K562 (cell line): ENCODE measurements at regions not wholly inside any gene's neighbourhood (a gene's known extent, or its start where the extent isn't known, plus 50 kb on each side); places are given as distances from the start of the nearest gene placed in this dataset.

Experiments used
- ATAC-seq: fragments of 200-7000 bp; cut with Tn5 transposase; 3 replicates; pipeline ENCODE4 v1.9.1; 2020; ENCODE audit warnings: moderate library complexity
- BruUV-seq: library from RNA; stranded (reverse); fragments of 400-500 nt; replicated peaks from 2 replicates; lab custom pipeline; 2021; lab: Mats Ljungman, UMichigan
- CTCF ChIA-PET: fragments of 300-600 bp; formaldehyde crosslinking; extraction: SDS; loops from one replicate; lab custom pipeline; 2021; ENCODE audit warnings: low intra/inter-chr PET ratio; lab: Yijun Ruan, JAX
- POLR2A ChIA-PET: fragments of 300-600, 350-650 bp; sonication (Branson Sonifier 250); formaldehyde crosslinking; extraction: SDS; loops from one replicate; lab custom pipeline; 2021; ENCODE audit warnings: antibody characterized with exemption, inconsistent platforms; lab: Yijun Ruan, JAX
- DNase-seq, 4 experiments: peaks; one replicate each; pipeline versions ENCODE4 v3.0.0 to v3.0.0-alpha.2; 2011 to 2018; ENCODE audit warnings: low spot score in 3 of 4, mixed read lengths in 3 of 4; ENCODE audit errors: extremely low read depth in 1 of 4
- FAIRE-seq: peaks from 2 replicates; lab custom pipeline; 2011; peaks lifted over from hg19 to GRCh38; lab: Jason Lieb, UNC
- H2AFZ ChIP-seq: 2 replicates; pipeline ENCODE4 v1.6.0; 2011; ENCODE audit warnings: low read depth, low read length, control low read depth, inconsistent platforms
- H3K27ac ChIP-seq: fragments of 200-600 bp; 3 replicates; pipeline ENCODE4 v1.8.0; 2011; ENCODE audit warnings: low read depth, mild to moderate bottlenecking, control low read depth, inconsistent platforms, low read length, moderate library complexity, mixed read lengths; ENCODE audit errors: extremely low read depth
- H3K27me3 ChIP-seq, 2 experiments: fragments of 300-600 bp in 1 of 2; 2 replicates in 1 of 2; 3 replicates in 1 of 2; pipeline versions ENCODE4 v1.6.0 to v1.8.0; 2011; ENCODE audit warnings: inconsistent platforms in 2 of 2, low read length in 2 of 2, mild to moderate bottlenecking in 1 of 2, mixed read lengths in 1 of 2, moderate library complexity in 1 of 2; ENCODE audit not compliant: control insufficient read depth in 2 of 2, insufficient read depth in 2 of 2
- H3K36me3 ChIP-seq: fragments of 300-600 bp; 3 replicates; pipeline ENCODE4 v1.8.0; 2011; ENCODE audit warnings: mild to moderate bottlenecking, low read length, inconsistent platforms; ENCODE audit not compliant: control insufficient read depth, insufficient read depth
- H3K4me1 ChIP-seq, 2 experiments: fragments of 200-600 bp in 1 of 2; replicated peaks in 1 of 2; 2 replicates in 1 of 2; 3 replicates in 1 of 2; pipeline versions ENCODE4 v1.5.1 to v1.8.0; 2011; ENCODE audit warnings: inconsistent platforms in 2 of 2, low read length in 2 of 2, mild to moderate bottlenecking in 1 of 2, mixed read lengths in 1 of 2, moderate library complexity in 1 of 2; ENCODE audit not compliant: control insufficient read depth in 2 of 2, insufficient read depth in 2 of 2
- H3K4me2 ChIP-seq: 2 replicates; pipeline ENCODE4 v1.6.1; 2011; ENCODE audit warnings: low read length, control low read depth, inconsistent platforms, mixed read lengths; ENCODE audit not compliant: insufficient read depth
- H3K4me3 ChIP-seq: fragments of 200-600 bp; sonication (generic), shearing (Covaris generic); 2 replicates; pipeline ENCODE4 v1.5.1; 2016; ENCODE audit warnings: control low read depth, inconsistent platforms
- H3K79me2 ChIP-seq: fragments of 200-600 bp; 3 replicates; pipeline ENCODE4 v1.8.0; 2011; ENCODE audit warnings: low read length, inconsistent platforms; ENCODE audit not compliant: control insufficient read depth, insufficient read depth
- H3K9ac ChIP-seq, 2 experiments: 2 replicates each; pipeline versions ENCODE4 v1.6.0 to v1.6.1; 2011; ENCODE audit warnings: low read depth in 2 of 2, low read length in 2 of 2, control low read depth in 1 of 2, inconsistent platforms in 1 of 2, mild to moderate bottlenecking in 1 of 2, mixed read lengths in 1 of 2; ENCODE audit not compliant: insufficient read depth in 1 of 2
- H3K9me1 ChIP-seq: one replicate; pipeline ENCODE4 v1.6.0; 2011; ENCODE audit warnings: inconsistent platforms, mild to moderate bottlenecking, low read length, moderate library complexity; ENCODE audit not compliant: control insufficient read depth, insufficient read depth
- H3K9me3 ChIP-seq: replicated peaks from 2 replicates; pipeline ENCODE4 v1.5.1; 2011; ENCODE audit warnings: low read depth, low read length, inconsistent platforms; ENCODE audit not compliant: control insufficient read depth, insufficient read depth
- H4K20me1 ChIP-seq: replicated peaks from 2 replicates; pipeline ENCODE4 v1.6.1; 2011; ENCODE audit warnings: low read length, inconsistent platforms, mixed read lengths; ENCODE audit not compliant: control insufficient read depth, insufficient read depth
- CREB3L1 ChIP-seq: fragments of 450-650 bp; IDR thresholded peaks from 2 replicates; pipeline ENCODE4 v1.6.1; 2014; ENCODE audit warnings: low read depth, mild to moderate bottlenecking, moderate library complexity, borderline replicate concordance
- DEAF1 ChIP-seq: fragments of 450-650 bp; formaldehyde crosslinking; IDR thresholded peaks from 2 replicates; pipeline ENCODE4 v1.4.0; 2020; ENCODE audit warnings: mild to moderate bottlenecking, moderate library complexity
- E2F8 ChIP-seq: fragments of 450-650 bp; IDR thresholded peaks from 2 replicates; pipeline ENCODE4 v1.7.1; 2018; ENCODE audit warnings: mild to moderate bottlenecking, low read depth; ENCODE audit not compliant: partially characterized antibody
- USF1 ChIP-seq: sonication (generic); formaldehyde crosslinking; IDR thresholded peaks from 2 replicates; pipeline ENCODE4 v1.9.0; 2022; ENCODE audit warnings: mild to moderate bottlenecking, missing genetic modification reagents
- ZFP36 ChIP-seq: fragments of 150-350 bp; IDR thresholded peaks from 2 replicates; pipeline ENCODE4 v1.6.1; 2018; ENCODE audit warnings: low read length, low read depth; ENCODE audit not compliant: partially characterized antibody
- ZNF655 ChIP-seq: fragments of 250-450 bp; sonication (Bioruptor Pico); IDR thresholded peaks from 2 replicates; pipeline ENCODE4 v1.5.0; 2021
- WGBS: fragments of 100-300 bp; shearing (Covaris generic); methylation state at CpG from one replicate; pipeline ENCODE4 v1.1.6; 2016; ENCODE audit warnings: low coverage, mixed read lengths; ENCODE audit not compliant: insufficient coverage; ENCODE audit errors: missing lambda C conversion rate; 5-methylcytosine and 5-hydroxymethylcytosine counted together
- in situ Hi-C: fragments of 300-500 bp; cut with MboI; formaldehyde crosslinking; loops from 4 replicates; pipeline ENCODE4 v1.15.0; 2018; ENCODE audit warnings: inconsistent platforms, mixed read lengths
- intact Hi-C: fragments of 100-400 bp; cut with micrococcal nuclease; formaldehyde crosslinking; loops from 2 replicates; pipeline ENCODE4 v1.14.2; 2022

- 4% methylated on average over 5 of the region's 5 CpGs for whole genome bisulfite sequencing
- POLR2A ChIA-PET = no interaction called here
- no peak for TF ChIP-seq ZFP36
- TF ChIP-seq E2F8 = no peak
- TF ChIP-seq DEAF1 (CRISPR knock-in tag) = no peak
- no peak for TF ChIP-seq USF1 (CRISPR knock-in tag)
- no peak for TF ChIP-seq ZNF655 (CRISPR knock-in tag)
- TF ChIP-seq CREB3L1 = no peak
- TF ChIP-seq, all 486 proteins: peak for 0
- Histone ChIP-seq H3K36me3 (no peaks in the 10 kb centered on the region), H3K27ac (no peak overlapping the region), H3K4me1 (no peaks in the 10 kb centered on the region), H3K9me3 (no peaks in the 10 kb centered on the region), H2AFZ (no peak overlapping the region), H3K9ac (no peak overlapping the region), H4K20me1 (no peaks in the 10 kb centered on the region), H3K9me1 (no peaks in the 10 kb centered on the region), H3K4me3 (no peak overlapping the region), H3K27me3 (no peaks in the 10 kb centered on the region), H3K79me2 (no peaks in the 10 kb centered on the region), H3K4me2 (no peak overlapping the region)
- CTCF ChIA-PET = no interaction called here
- FAIRE-seq = no peak
- intact Hi-C loops = no loop called here
- BruUV-seq = no TSS peak
- in situ Hi-C loops = no loop called here
- ATAC-seq = no peak
- no peak for DNase-seq
These were observed 505.7 kb upstream of the AGTR1 start for GRCh38 chr3:148191966-148192365.
